ENCODE measurements at regions not wholly inside any gene's neighbourhood (a gene's known extent, or its start where the extent isn't known, plus 50 kb on each side); places are given as distances from the start of the nearest gene placed in this dataset.
"Not testable (repeated sequence)": the region's sequence is repeated elsewhere in the genome, so short reads cannot be mapped to it uniquely, and the experiment has no call there.

DNA sequence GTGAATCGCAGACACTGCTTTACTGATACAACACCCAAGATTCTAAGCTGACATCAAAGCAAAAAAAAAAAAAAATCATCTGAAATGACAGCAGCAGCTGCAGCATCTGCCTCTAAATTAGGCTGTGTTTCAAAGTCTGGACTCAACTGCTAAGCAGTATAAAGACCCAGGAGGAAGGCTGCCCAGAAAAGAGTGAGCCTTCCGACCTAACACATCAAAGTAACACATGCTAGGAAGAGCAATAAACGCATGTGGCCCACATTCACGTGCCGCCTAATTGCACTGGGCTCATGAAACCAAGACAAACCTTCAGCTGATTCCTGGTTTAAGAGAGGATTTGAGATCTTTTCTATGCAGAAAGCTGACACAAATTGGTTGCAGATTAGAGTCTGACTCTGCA, 317.1 kb downstream of the ZIC4 start:
- ChIA-PET CTCF (no interaction called here), POLR2A (no interaction called here)
- no peak for DNase-seq (ENCODE audit: extremely low spot score)

DNA sequence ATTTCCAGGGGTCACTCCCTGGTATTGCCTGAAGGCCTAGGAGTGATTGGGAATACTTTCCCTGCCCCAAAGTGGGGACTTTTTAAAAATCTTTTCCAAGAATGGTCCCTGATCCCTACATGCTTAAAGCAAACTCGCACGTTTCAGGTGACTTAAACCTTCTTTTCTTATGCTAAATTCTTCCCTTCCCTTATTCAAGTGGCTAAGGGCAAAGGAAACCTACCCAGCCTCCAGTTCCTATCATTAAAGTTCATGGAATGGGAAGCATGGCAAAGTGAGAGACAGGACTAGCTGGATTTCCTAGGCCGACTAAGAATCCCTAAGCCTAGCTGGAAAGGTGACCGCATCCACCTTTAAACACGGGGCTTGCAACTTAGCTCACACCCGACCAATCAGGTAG, 346.8 kb downstream of the ZIC4 start:
- DNase-seq (ENCODE audit: extremely low spot score); POLR2A ChIA-PET; CTCF ChIA-PET: not testable (repeated sequence)

More for the DNA sequence above, 317.1 kb downstream of the ZIC4 start:
- no peak for TF ChIP-seq LEF1 (IDR thresholded peaks at IDR 0.05; ENCODE audit: borderline replicate concordance)
- TF ChIP-seq TARDBP (IDR thresholded peaks at IDR 0.05), result no peak
- no peak for TF ChIP-seq SUZ12 (IDR thresholded peaks at IDR 0.05)

GRCh38 chr3:147049821-147050220, 356.5 kb downstream of the ZIC4 start:
- DNase-seq (ENCODE audit: extremely low spot score), result no peak
- ChIA-PET POLR2A (no interaction called here), CTCF (no interaction called here)
- TF ChIP-seq L3MBTL2 (conservative IDR thresholded peaks at IDR 0.05), result no peak
- no peak for TF ChIP-seq LEF1 (IDR thresholded peaks at IDR 0.05; ENCODE audit: borderline replicate concordance)
- TF ChIP-seq SP1 (IDR thresholded peaks at IDR 0.05), result no peak
- no peak for TF ChIP-seq ZNF384 (IDR thresholded peaks at IDR 0.05)
- no peak for TF ChIP-seq ARNT (IDR thresholded peaks at IDR 0.05)
- no peak for TF ChIP-seq FOXA1 (IDR thresholded peaks at IDR 0.05)
- no peak for TF ChIP-seq CTBP1 (IDR thresholded peaks at IDR 0.05; ENCODE audit: borderline replicate concordance)
- no peak for TF ChIP-seq SUZ12 (IDR thresholded peaks at IDR 0.05)
- no peak for TF ChIP-seq NFRKB (IDR thresholded peaks at IDR 0.05)
- TF ChIP-seq, protein P1, sequence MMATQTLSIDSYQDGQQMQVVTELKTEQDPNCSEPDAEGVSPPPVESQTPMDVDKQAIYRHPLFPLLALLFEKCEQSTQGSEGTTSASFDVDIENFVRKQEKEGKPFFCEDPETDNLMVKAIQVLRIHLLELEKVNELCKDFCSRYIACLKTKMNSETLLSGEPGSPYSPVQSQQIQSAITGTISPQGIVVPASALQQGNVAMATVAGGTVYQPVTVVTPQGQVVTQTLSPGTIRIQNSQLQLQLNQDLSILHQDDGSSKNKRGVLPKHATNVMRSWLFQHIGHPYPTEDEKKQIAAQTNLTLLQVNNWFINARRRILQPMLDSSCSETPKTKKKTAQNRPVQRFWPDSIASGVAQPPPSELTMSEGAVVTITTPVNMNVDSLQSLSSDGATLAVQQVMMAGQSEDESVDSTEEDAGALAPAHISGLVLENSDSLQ (IDR thresholded peaks at IDR 0.05), result no peak
- no peak for TF ChIP-seq TARDBP (IDR thresholded peaks at IDR 0.05)
- no peak for TF ChIP-seq FOXM1 (IDR thresholded peaks at IDR 0.05; ENCODE audit: borderline replicate concordance)
- TF ChIP-seq BHLHE40 (IDR thresholded peaks at IDR 0.05; ENCODE audit: borderline replicate concordance), result no peak
- no peak for TF ChIP-seq ELF4 (IDR thresholded peaks at IDR 0.05)
- TF ChIP-seq HDGF (IDR thresholded peaks at IDR 0.05; ENCODE audit: borderline replicate concordance), result no peak
- TF ChIP-seq FOXK2 (IDR thresholded peaks at IDR 0.05), result no peak

DNA sequence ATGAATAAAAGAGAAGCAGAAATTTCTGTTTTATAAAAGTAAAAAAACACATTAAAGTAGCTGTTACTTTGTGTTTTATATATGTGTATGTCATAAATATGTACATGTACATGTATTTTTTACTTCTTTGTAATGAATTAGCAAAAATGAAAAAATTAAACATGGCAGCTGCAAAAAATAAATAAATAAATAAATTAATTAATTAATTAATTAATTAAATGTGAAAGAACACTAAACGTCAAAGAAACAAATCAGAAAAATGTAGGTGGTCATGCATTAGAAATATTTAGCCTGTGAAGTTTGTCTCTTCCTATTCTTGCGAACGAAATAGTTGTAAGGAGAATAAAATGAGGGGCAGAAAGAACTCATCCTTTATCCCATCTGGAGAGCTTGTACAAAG, 357.0 kb downstream of the ZIC4 start:
- TF ChIP-seq ZNF384 (IDR thresholded peaks at IDR 0.05), result no peak
- no peak for TF ChIP-seq FOXK2 (IDR thresholded peaks at IDR 0.05)
- TF ChIP-seq FOXM1 (IDR thresholded peaks at IDR 0.05; ENCODE audit: borderline replicate concordance), result no peak
- no peak for TF ChIP-seq BHLHE40 (IDR thresholded peaks at IDR 0.05; ENCODE audit: borderline replicate concordance)
- no peak for TF ChIP-seq ARNT (IDR thresholded peaks at IDR 0.05)
- TF ChIP-seq NFRKB (IDR thresholded peaks at IDR 0.05), result no peak
- no peak for TF ChIP-seq SP1 (IDR thresholded peaks at IDR 0.05)
- no peak for TF ChIP-seq L3MBTL2 (conservative IDR thresholded peaks at IDR 0.05)
- TF ChIP-seq TARDBP (IDR thresholded peaks at IDR 0.05), result no peak
- CTCF ChIA-PET, result no interaction called here
- DNase-seq (ENCODE audit: extremely low spot score), result no peak
- POLR2A ChIA-PET, result no interaction called here

DNA sequence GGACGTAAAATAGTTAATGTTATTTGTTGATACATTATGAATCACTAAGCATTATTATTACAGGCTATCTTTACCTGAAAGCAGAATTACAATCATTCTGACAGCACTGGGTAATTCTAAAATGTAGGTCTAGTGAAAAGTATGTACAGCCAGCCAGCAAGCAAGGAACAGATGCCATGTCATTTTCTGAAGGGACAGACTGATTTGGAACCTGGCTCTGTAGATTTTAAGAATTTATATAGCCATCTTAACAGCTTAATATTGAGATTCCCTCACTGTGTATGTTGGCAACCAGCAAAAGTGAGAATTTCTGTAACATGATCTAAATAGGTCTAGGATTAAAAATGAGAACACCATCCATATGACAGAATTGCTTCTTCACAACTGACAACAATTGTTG, 359.4 kb downstream of the ZIC4 start:
- no peak for DNase-seq (ENCODE audit: extremely low spot score)
- TF ChIP-seq LEF1 (IDR thresholded peaks at IDR 0.05; ENCODE audit: borderline replicate concordance), result no peak
- no peak for TF ChIP-seq FOXA1 (IDR thresholded peaks at IDR 0.05)
- TF ChIP-seq, protein P1 (IDR thresholded peaks at IDR 0.05), result no peak
- TF ChIP-seq SUZ12 (IDR thresholded peaks at IDR 0.05), result no peak
- no peak for TF ChIP-seq L3MBTL2 (conservative IDR thresholded peaks at IDR 0.05)
- TF ChIP-seq BHLHE40 (IDR thresholded peaks at IDR 0.05; ENCODE audit: borderline replicate concordance), result no peak
- TF ChIP-seq ARNT (IDR thresholded peaks at IDR 0.05), result no peak
- TF ChIP-seq HDGF (IDR thresholded peaks at IDR 0.05; ENCODE audit: borderline replicate concordance), result no peak
- TF ChIP-seq ZNF384 (IDR thresholded peaks at IDR 0.05), result no peak
- TF ChIP-seq ELF4 (IDR thresholded peaks at IDR 0.05), result no peak
- TF ChIP-seq SP1 (IDR thresholded peaks at IDR 0.05), result no peak
- TF ChIP-seq CTBP1 (IDR thresholded peaks at IDR 0.05; ENCODE audit: borderline replicate concordance), result no peak
- POLR2A ChIA-PET, result no interaction called here
- CTCF ChIA-PET, result no interaction called here

DNA sequence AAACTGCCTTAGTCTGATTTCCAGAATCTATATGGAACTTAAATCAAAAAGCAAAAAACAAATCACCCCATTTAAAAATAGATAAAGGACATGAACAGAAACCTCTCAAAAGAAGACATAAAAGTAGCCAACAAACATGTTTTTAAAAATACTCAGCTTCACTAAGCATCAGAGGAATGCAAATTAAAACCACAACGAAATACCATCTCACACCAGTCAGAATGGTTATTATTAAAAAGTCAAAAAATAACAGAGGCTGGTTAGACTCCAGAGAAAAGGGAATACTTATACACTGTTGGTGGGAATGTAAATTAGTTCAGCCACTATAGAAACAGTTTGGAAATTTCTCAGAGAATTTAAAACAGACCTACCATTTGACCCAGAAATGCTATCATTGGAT, 367.9 kb downstream of the ZIC4 start:
- CTCF ChIA-PET, result no interaction called here

GRCh38 chr3:147034359-147034758, 372.0 kb downstream of the ZIC4 start:
- no peak for DNase-seq (ENCODE audit: extremely low spot score)
- TF ChIP-seq BHLHE40 (IDR thresholded peaks at IDR 0.05; ENCODE audit: borderline replicate concordance), result no peak
- TF ChIP-seq FOXA1 (IDR thresholded peaks at IDR 0.05), result no peak
- TF ChIP-seq CTBP1 (IDR thresholded peaks at IDR 0.05; ENCODE audit: borderline replicate concordance), result no peak
- TF ChIP-seq SUZ12 (IDR thresholded peaks at IDR 0.05), result no peak
- no peak for TF ChIP-seq SP1 (IDR thresholded peaks at IDR 0.05)
- no peak for TF ChIP-seq HDGF (IDR thresholded peaks at IDR 0.05; ENCODE audit: borderline replicate concordance)
- TF ChIP-seq FOXM1 (IDR thresholded peaks at IDR 0.05; ENCODE audit: borderline replicate concordance), result no peak
- TF ChIP-seq ZNF384 (IDR thresholded peaks at IDR 0.05), result no peak
- no peak for TF ChIP-seq FOXK2 (IDR thresholded peaks at IDR 0.05)
- TF ChIP-seq TARDBP (IDR thresholded peaks at IDR 0.05), result no peak
- TF ChIP-seq ARNT (IDR thresholded peaks at IDR 0.05), result no peak
- TF ChIP-seq NFRKB (IDR thresholded peaks at IDR 0.05), result no peak
- no peak for TF ChIP-seq L3MBTL2 (conservative IDR thresholded peaks at IDR 0.05)
- CTCF ChIA-PET, result no interaction called here
- POLR2A ChIA-PET, result no interaction called here

More for the DNA sequence above, 367.9 kb downstream of the ZIC4 start:
- DNase-seq (ENCODE audit: extremely low spot score), result no peak
- POLR2A ChIA-PET, result no interaction called here
- TF ChIP-seq HDGF (IDR thresholded peaks at IDR 0.05; ENCODE audit: borderline replicate concordance) (no peak), CTBP1 (IDR thresholded peaks at IDR 0.05; ENCODE audit: borderline replicate concordance) (no peak), ELF4 (IDR thresholded peaks at IDR 0.05) (no peak)
- TF ChIP-seq, protein P1 (IDR thresholded peaks at IDR 0.05), result no peak

All from HEK293T (cell line).